ACC112 (cell line): ENCODE measurements at regions not wholly inside any gene's neighbourhood (a gene's known extent, or its start where the extent isn't known, plus 50 kb on each side); places are given as distances from the start of the nearest gene placed in this dataset.
"Not testable (repeated sequence)": the region's sequence is repeated elsewhere in the genome, so short reads cannot be mapped to it uniquely, and the experiment has no call there.

Experiments
- H2AFZ ChIP-seq: fragments of 200-600 bp; sonication (generic); one replicate; pipeline ENCODE4 v1.6.0; 2017; ENCODE audit warnings: antibody characterized with exemption, low read length; ENCODE audit not compliant: unreplicated experiment
- H3K27ac ChIP-seq: fragments of 200-600 bp; sonication (generic); 2 replicates; pipeline ENCODE4 v1.5.1; 2014; ENCODE audit warnings: low read depth, mild to moderate bottlenecking, antibody characterized with exemption, low read length, moderate library complexity
- H3K27me3 ChIP-seq: fragments of 200-600 bp; sonication (generic); 2 replicates; pipeline ENCODE4 v1.6.1; 2014; ENCODE audit warnings: mild to moderate bottlenecking, antibody characterized with exemption, low read length, moderate library complexity, mixed read lengths; ENCODE audit not compliant: insufficient read depth
- H3K36me3 ChIP-seq: fragments of 200-600 bp; sonication (generic); 2 replicates; pipeline ENCODE4 v1.6.1; 2016; ENCODE audit warnings: mild to moderate bottlenecking, antibody characterized with exemption, low read length, moderate library complexity, mixed read lengths; ENCODE audit not compliant: insufficient read depth
- H3K4me1 ChIP-seq: fragments of 200-600 bp; sonication (generic); one replicate; pipeline ENCODE4 v1.6.1; 2016; ENCODE audit warnings: low read length, mixed read lengths; ENCODE audit not compliant: insufficient read depth, unreplicated experiment, control insufficient read depth
- H3K4me3 ChIP-seq: fragments of 200-600 bp; sonication (generic); 2 replicates; pipeline ENCODE4 v1.5.1; 2014; ENCODE audit warnings: mild to moderate bottlenecking, low read depth, low read length
- H3K79me2 ChIP-seq: fragments of 200-600 bp; sonication (generic); one replicate; pipeline ENCODE4 v1.6.0; 2016; ENCODE audit warnings: low read length; ENCODE audit not compliant: control insufficient read depth, unreplicated experiment, insufficient read depth

DNA sequence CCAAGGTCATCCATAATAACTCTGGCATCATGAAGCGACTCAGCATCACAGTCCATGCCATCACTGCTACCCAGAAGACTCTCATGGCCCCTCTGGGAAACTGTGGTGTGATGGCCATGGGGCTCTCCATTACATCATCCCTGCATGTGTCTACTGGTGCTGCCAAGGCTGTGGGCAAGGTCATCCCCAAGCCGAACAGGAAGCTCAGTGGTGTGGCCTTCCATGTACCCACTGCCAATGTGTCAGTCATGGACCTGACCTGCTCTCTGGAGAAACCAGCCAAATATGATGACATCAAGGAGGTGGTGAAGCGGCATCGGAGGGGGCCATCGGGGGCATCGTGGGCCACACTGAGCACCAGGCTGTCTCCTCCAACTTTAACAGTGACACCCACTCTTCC lies 65.1 kb upstream of the ARHGAP29 start:
- Histone ChIP-seq H2AFZ (no peak overlapping the region), H3K4me1 (peaks cover 64% of the 10 kb centered on the region), H3K27ac (no peak overlapping the region)

DNA sequence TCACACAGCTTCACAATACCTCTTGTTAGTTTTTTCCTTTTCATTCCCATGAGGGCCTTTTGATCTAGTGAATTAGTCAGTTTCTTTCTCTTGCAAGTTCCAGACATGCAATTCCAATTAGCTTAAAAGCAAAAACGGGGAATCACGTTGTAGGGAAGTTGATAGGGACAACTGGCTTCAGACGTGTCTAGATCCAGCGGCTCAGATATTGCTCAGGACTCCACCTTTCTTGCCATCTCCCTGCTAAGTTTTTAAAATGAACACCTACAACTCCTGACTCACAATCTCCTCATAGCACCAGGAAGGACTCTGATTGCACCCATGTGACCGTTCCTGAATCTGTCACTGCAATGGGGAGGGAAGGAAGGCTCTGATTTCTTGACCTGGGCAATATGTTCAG lies 63.8 kb upstream of the ARHGAP29 start:
- Histone ChIP-seq H3K36me3 (no peaks in the 10 kb centered on the region), H3K27ac (peak overlapping the region; percentile 72), H2AFZ (no peak overlapping the region), H3K27me3 (no peaks in the 10 kb centered on the region), H3K79me2 (no peaks in the 10 kb centered on the region), H3K4me3 (no peak overlapping the region), H3K4me1 (peaks cover 72% of the 10 kb centered on the region)

More for the DNA sequence above, 65.1 kb upstream of the ARHGAP29 start:
- Histone ChIP-seq H3K79me2 (no peaks in the 10 kb centered on the region), H3K36me3 (no peaks in the 10 kb centered on the region), H3K4me3 (no peak overlapping the region), H3K27me3 (no peaks in the 10 kb centered on the region)

- H2AFZ ChIP-seq = no peak overlapping the region
- no peak overlapping the region for H3K4me3 ChIP-seq
- no peaks in the 10 kb centered on the region for H3K79me2 ChIP-seq
- H3K27me3 ChIP-seq = no peaks in the 10 kb centered on the region
- H3K36me3 ChIP-seq = no peaks in the 10 kb centered on the region
- H3K27ac ChIP-seq = peak overlapping the region; percentile 72
- peaks cover 72% of the 10 kb centered on the region for H3K4me1 ChIP-seq
Observed at GRCh38 chr1:94300731-94301130, 63.3 kb upstream of the ARHGAP29 start.

- Histone ChIP-seq H3K27ac (peak overlapping the region; percentile 72), H3K36me3 (no peaks in the 10 kb centered on the region), H3K4me3 (peak overlapping the region; percentile 15; the same call in 1 of the 2 replicates), H2AFZ (peak overlapping the region; percentile 43), H3K4me1 (peaks cover 67% of the 10 kb centered on the region), H3K27me3 (no peaks in the 10 kb centered on the region), H3K79me2 (no peaks in the 10 kb centered on the region)
Observed at GRCh38 chr1:94299627-94300553, 62.5 kb upstream of the ARHGAP29 start.

DNA sequence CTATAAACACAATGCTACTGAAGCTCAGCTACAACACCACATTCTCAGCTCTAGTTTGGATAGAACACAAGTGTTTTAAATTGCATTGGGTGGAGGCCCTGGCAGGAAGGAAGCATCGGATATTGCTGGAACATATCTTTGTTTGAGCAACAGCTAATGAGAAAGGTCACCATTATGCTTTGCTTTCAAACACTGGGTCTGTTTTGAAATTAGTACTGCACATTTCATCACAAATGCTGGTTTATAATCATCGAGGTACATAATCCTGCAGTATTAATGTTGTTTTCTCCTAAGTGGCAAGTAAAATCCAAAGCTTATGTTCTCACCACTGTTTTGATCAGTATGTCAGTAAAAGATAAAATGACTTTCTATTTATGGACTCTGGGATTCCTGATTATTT lies 61.5 kb upstream of the ARHGAP29 start:
- H3K27me3 ChIP-seq = no peaks in the 10 kb centered on the region
- H3K4me1 ChIP-seq = peaks cover 57% of the 10 kb centered on the region
- H3K79me2 ChIP-seq = no peaks in the 10 kb centered on the region
- H3K36me3 ChIP-seq = no peaks in the 10 kb centered on the region
- no peak overlapping the region for H3K4me3 ChIP-seq
- peak overlapping the region; percentile 72 for H3K27ac ChIP-seq
- peak overlapping the region; percentile 23 for H2AFZ ChIP-seq

GRCh38 chr1:94296018-94296417 lies 58.6 kb upstream of the ARHGAP29 start:
- peak overlapping the region; percentile 6; the same call in 1 of the 2 replicates for H3K4me3 ChIP-seq
- peak overlapping the region; percentile 45 for H3K27ac ChIP-seq
- H3K27me3 ChIP-seq = no peaks in the 10 kb centered on the region
- H3K79me2 ChIP-seq = no peaks in the 10 kb centered on the region
- H3K36me3 ChIP-seq = no peaks in the 10 kb centered on the region
- peak overlapping the region; percentile 46 for H2AFZ ChIP-seq
- H3K4me1 ChIP-seq = peaks cover 50% of the 10 kb centered on the region

- not testable (repeated sequence) for H3K36me3 ChIP-seq, H3K4me3 ChIP-seq, H3K27me3 ChIP-seq, H2AFZ ChIP-seq, H3K27ac ChIP-seq, H3K79me2 ChIP-seq
- H3K4me1 ChIP-seq = peaks cover 21% of the 10 kb centered on the region
Observed at GRCh38 chr1:94292978-94293377, 55.6 kb upstream of the ARHGAP29 start.

DNA sequence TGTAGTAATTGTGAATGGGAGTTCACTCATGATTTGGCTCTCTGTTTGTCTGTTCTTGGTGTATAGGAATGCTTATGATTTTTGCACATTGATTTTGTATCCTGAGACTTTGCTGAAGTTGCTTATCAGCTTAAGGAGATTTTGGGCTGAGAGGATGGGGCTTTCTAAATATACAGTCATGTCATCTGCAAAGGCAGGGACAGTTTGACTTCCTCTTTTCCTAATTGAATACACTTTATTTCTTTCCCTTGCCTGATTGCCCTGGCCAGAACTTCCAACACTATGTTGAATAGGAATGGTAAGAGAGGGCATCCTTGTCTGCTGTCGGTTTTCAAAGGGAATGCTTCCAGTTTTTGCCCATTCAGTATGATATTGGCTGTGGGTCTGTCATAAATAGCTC lies 51.9 kb upstream of the ARHGAP29 start:
- not testable (repeated sequence) for H3K79me2 ChIP-seq, H3K36me3 ChIP-seq, H2AFZ ChIP-seq, H3K27ac ChIP-seq, H3K27me3 ChIP-seq, H3K4me3 ChIP-seq
- peaks cover 27% of the 10 kb centered on the region for H3K4me1 ChIP-seq
